HEK293 (cell line): ENCODE measurements at regions not wholly inside any gene's neighbourhood (a gene's known extent, or its start where the extent isn't known, plus 50 kb on each side); places are given as distances from the start of the nearest gene placed in this dataset.

Experiments used
- CTCF ChIA-PET: fragments of 350-600 bp; formaldehyde crosslinking; extraction: SDS; loops from one replicate; lab custom pipeline; 2021; ENCODE audit warnings: antibody characterized with exemption; lab: Yijun Ruan, JAX
- POLR2A ChIA-PET: fragments of 300-600 bp; formaldehyde crosslinking; extraction: SDS; loops from one replicate; lab custom pipeline; 2020; ENCODE audit warnings: antibody characterized with exemption, inconsistent platforms; lab: Yijun Ruan, JAX
- H3K27ac ChIP-seq: fragments of 200-500 bp; sonication (Bioruptor generic); 2 replicates; pipeline ENCODE4 v1.5.1; 2014; ENCODE audit warnings: low read depth, low read length, control low read depth, inconsistent platforms; ENCODE audit errors: extremely low read depth
- H3K36me3 ChIP-seq, 2 experiments: fragments of 200-500 bp in 1 of 2; sonication (Bioruptor generic) in 1 of 2; 1 replicate in 1 of 2; 2 replicates in 1 of 2; pipeline ENCODE4 v1.5.1; 2014 to 2017; ENCODE audit warnings: inconsistent platforms in 2 of 2, low read length in 2 of 2; ENCODE audit not compliant: control insufficient read depth in 2 of 2, insufficient read depth in 1 of 2
- H3K4me1 ChIP-seq: fragments of 200-500 bp; sonication (Bioruptor generic); 2 replicates; pipeline ENCODE4 v1.5.1; 2014; ENCODE audit warnings: mild to moderate bottlenecking, low read length, inconsistent platforms; ENCODE audit not compliant: control insufficient read depth, insufficient read depth
- H3K4me3 ChIP-seq: 2 replicates; pipeline ENCODE4 v1.5.1; 2011; ENCODE audit warnings: low read depth, mild to moderate bottlenecking, control low read depth, low read length, moderate library complexity
- H3K9me3 ChIP-seq: fragments of 200-500 bp; sonication (Bioruptor generic); 2 replicates; pipeline ENCODE4 v1.5.1; 2014; ENCODE audit warnings: low read depth, low read length, inconsistent platforms; ENCODE audit not compliant: control insufficient read depth, insufficient read depth
- GLI2 ChIP-seq: fragments of 450-650 bp; formaldehyde crosslinking; IDR thresholded peaks from 2 replicates; pipeline ENCODE4; 2017; ENCODE audit warnings: missing biosample characterization, missing genetic modification characterization, low read depth, borderline replicate concordance
- GLIS1 ChIP-seq: fragments of 450-650 bp; formaldehyde crosslinking; IDR thresholded peaks from 2 replicates; pipeline ENCODE4 v1.5.1; 2016; ENCODE audit warnings: missing biosample characterization, missing genetic modification characterization
- GLIS2 ChIP-seq: fragments of 450-650 bp; formaldehyde crosslinking; IDR thresholded peaks from 2 replicates; pipeline ENCODE4 v1.5.1; 2016; ENCODE audit warnings: missing biosample characterization, missing genetic modification characterization
- HOXD13 ChIP-seq: sonication (generic); formaldehyde crosslinking; IDR thresholded peaks from 2 replicates; pipeline ENCODE4 v1.8.0; 2022; ENCODE audit warnings: missing genetic modification reagents, borderline replicate concordance
- KLF7 ChIP-seq: fragments of 450-650 bp; formaldehyde crosslinking; IDR thresholded peaks from 2 replicates; pipeline ENCODE4 v1.5.1; 2016; ENCODE audit warnings: missing biosample characterization, missing genetic modification characterization, borderline replicate concordance
- OVOL3 ChIP-seq: fragments of 450-650 bp; formaldehyde crosslinking; IDR thresholded peaks from 2 replicates; pipeline ENCODE4 v1.5.1; 2016; ENCODE audit warnings: missing biosample characterization, missing genetic modification characterization
- ZBTB48 ChIP-seq: fragments of 450-650 bp; formaldehyde crosslinking; IDR thresholded peaks from 2 replicates; pipeline ENCODE4 v1.5.1; 2016; ENCODE audit warnings: missing biosample characterization, missing genetic modification characterization
- ZNF114 ChIP-seq: fragments of 450-650 bp; formaldehyde crosslinking; IDR thresholded peaks from 2 replicates; pipeline ENCODE4 v1.5.0; 2017; ENCODE audit warnings: missing biosample characterization, missing genetic modification characterization
- ZNF2 ChIP-seq: fragments of 450-650 bp; formaldehyde crosslinking; IDR thresholded peaks from 2 replicates; pipeline ENCODE4 v1.5.1; 2016; ENCODE audit warnings: missing biosample characterization, missing genetic modification characterization
- ZNF214 ChIP-seq: fragments of 450-650 bp; formaldehyde crosslinking; IDR thresholded peaks from 2 replicates; pipeline ENCODE4 v1.5.1; 2017; ENCODE audit warnings: missing biosample characterization, mild to moderate bottlenecking, missing genetic modification characterization, borderline replicate concordance
- ZNF274 ChIP-seq, 2 experiments: fragments of 200-500 bp in 1 of 2; fragments of 450-650 bp in 1 of 2; sonication (Bioruptor generic) in 1 of 2; formaldehyde crosslinking in 1 of 2; IDR thresholded peaks; 2 replicates each; pipeline versions ENCODE4 v1.5.1 to v1.6.1; 2014 to 2016; ENCODE audit warnings: borderline replicate concordance in 1 of 2, inconsistent platforms in 1 of 2, low read length in 1 of 2, missing biosample characterization in 1 of 2, missing genetic modification characterization in 1 of 2
- ZNF350 ChIP-seq: fragments of 450-650 bp; formaldehyde crosslinking; IDR thresholded peaks from 2 replicates; pipeline ENCODE4 v1.5.0; 2017; ENCODE audit warnings: missing biosample characterization, mild to moderate bottlenecking, missing genetic modification characterization
- ZNF366 ChIP-seq: fragments of 450-650 bp; formaldehyde crosslinking; conservative IDR thresholded peaks from 2 replicates; pipeline ENCODE4 v1.5.1; 2016; ENCODE audit warnings: missing biosample characterization, missing genetic modification characterization
- ZNF501 ChIP-seq: fragments of 450-650 bp; formaldehyde crosslinking; IDR thresholded peaks from 2 replicates; pipeline ENCODE4 v1.5.1; 2016; ENCODE audit warnings: missing biosample characterization, missing genetic modification characterization
- ZNF518A ChIP-seq: fragments of 450-650 bp; formaldehyde crosslinking; conservative IDR thresholded peaks from 2 replicates; pipeline ENCODE4 v1.5.1; 2016; ENCODE audit warnings: low read depth, missing biosample characterization, missing genetic modification characterization
- ZNF521 ChIP-seq: fragments of 450-650 bp; formaldehyde crosslinking; IDR thresholded peaks from 2 replicates; pipeline ENCODE4 v1.5.1; 2017; ENCODE audit warnings: missing biosample characterization, mild to moderate bottlenecking, missing genetic modification characterization
- ZNF544 ChIP-seq: fragments of 450-650 bp; formaldehyde crosslinking; IDR thresholded peaks from 2 replicates; pipeline ENCODE4 v1.5.0; 2017; ENCODE audit warnings: missing biosample characterization, missing genetic modification characterization
- ZNF596 ChIP-seq: fragments of 450-650 bp; IDR thresholded peaks from 2 replicates; pipeline ENCODE4 v1.5.0; 2018; ENCODE audit warnings: missing biosample characterization, mild to moderate bottlenecking, missing genetic modification characterization, moderate library complexity
- ZNF623 ChIP-seq: fragments of 450-650 bp; formaldehyde crosslinking; IDR thresholded peaks from 2 replicates; pipeline ENCODE4 v1.5.1; 2016; ENCODE audit warnings: missing biosample characterization, missing genetic modification characterization
- ZNF660 ChIP-seq: fragments of 450-650 bp; IDR thresholded peaks from 2 replicates; pipeline ENCODE4 v1.5.1; 2018; ENCODE audit warnings: missing biosample characterization, mild to moderate bottlenecking, missing genetic modification characterization
- ZNF76 ChIP-seq: fragments of 450-650 bp; formaldehyde crosslinking; IDR thresholded peaks from 2 replicates; pipeline ENCODE4; 2016; ENCODE audit warnings: low read depth, missing biosample characterization, missing genetic modification characterization, borderline replicate concordance
- ZNF768 ChIP-seq: fragments of 450-650 bp; formaldehyde crosslinking; IDR thresholded peaks from 2 replicates; pipeline ENCODE4 v1.5.1; 2018; ENCODE audit warnings: missing biosample characterization, mild to moderate bottlenecking, missing genetic modification characterization
- TF ChIP-seq, protein P1 (sequence below): fragments of 450-650 bp; formaldehyde crosslinking; conservative IDR thresholded peaks from 2 replicates; pipeline ENCODE4 v1.5.1; 2016; ENCODE audit warnings: low read depth, missing biosample characterization, missing genetic modification characterization
- TF ChIP-seq, protein P2 (sequence below): fragments of 450-650 bp; formaldehyde crosslinking; IDR thresholded peaks from 2 replicates; pipeline ENCODE4 v1.5.1; 2017; ENCODE audit warnings: missing biosample characterization, missing genetic modification characterization

GRCh38 chr5:56470007-56470406 lies 236.9 kb upstream of the ANKRD55 start:
- H3K27ac ChIP-seq, result no peak overlapping the region
- POLR2A ChIA-PET, result no interaction called here
- no peaks in the 10 kb centered on the region for H3K36me3 ChIP-seq
- no peak overlapping the region for H3K4me3 ChIP-seq
- no peaks in the 10 kb centered on the region for H3K4me1 ChIP-seq
- CTCF ChIA-PET, result no interaction called here
- H3K9me3 ChIP-seq, result no peaks in the 10 kb centered on the region
- TF ChIP-seq ZNF114 (tag by site-specific recombination), result no peak
- no peak for TF ChIP-seq ZNF518A (tag by site-specific recombination)
- TF ChIP-seq ZNF214 (tag by site-specific recombination), result no peak
- no peak for TF ChIP-seq ZNF544 (tag by site-specific recombination)
- TF ChIP-seq ZNF350, result no peak
- TF ChIP-seq ZNF76, result no peak
- TF ChIP-seq ZNF2, result no peak
- TF ChIP-seq ZBTB48 (tag by site-specific recombination), result no peak
- TF ChIP-seq ZNF768 (tag by site-specific recombination), result no peak
- no peak for TF ChIP-seq ZNF501 (tag by site-specific recombination)
- no peak for TF ChIP-seq ZNF660
- TF ChIP-seq ZNF274 (IDR thresholded peaks at IDR 0.05; ENCODE audit: low read length), result no peak
- no peak for TF ChIP-seq ZNF274 (tag by site-specific recombination; IDR thresholded peaks at IDR 0.05; ENCODE audit: borderline replicate concordance)
- TF ChIP-seq KLF7, result no peak
- no peak for TF ChIP-seq GLIS2 (tag by site-specific recombination)
- no peak for TF ChIP-seq OVOL3 (tag by site-specific recombination)
- TF ChIP-seq HOXD13, result no peak
- TF ChIP-seq, protein P1, sequence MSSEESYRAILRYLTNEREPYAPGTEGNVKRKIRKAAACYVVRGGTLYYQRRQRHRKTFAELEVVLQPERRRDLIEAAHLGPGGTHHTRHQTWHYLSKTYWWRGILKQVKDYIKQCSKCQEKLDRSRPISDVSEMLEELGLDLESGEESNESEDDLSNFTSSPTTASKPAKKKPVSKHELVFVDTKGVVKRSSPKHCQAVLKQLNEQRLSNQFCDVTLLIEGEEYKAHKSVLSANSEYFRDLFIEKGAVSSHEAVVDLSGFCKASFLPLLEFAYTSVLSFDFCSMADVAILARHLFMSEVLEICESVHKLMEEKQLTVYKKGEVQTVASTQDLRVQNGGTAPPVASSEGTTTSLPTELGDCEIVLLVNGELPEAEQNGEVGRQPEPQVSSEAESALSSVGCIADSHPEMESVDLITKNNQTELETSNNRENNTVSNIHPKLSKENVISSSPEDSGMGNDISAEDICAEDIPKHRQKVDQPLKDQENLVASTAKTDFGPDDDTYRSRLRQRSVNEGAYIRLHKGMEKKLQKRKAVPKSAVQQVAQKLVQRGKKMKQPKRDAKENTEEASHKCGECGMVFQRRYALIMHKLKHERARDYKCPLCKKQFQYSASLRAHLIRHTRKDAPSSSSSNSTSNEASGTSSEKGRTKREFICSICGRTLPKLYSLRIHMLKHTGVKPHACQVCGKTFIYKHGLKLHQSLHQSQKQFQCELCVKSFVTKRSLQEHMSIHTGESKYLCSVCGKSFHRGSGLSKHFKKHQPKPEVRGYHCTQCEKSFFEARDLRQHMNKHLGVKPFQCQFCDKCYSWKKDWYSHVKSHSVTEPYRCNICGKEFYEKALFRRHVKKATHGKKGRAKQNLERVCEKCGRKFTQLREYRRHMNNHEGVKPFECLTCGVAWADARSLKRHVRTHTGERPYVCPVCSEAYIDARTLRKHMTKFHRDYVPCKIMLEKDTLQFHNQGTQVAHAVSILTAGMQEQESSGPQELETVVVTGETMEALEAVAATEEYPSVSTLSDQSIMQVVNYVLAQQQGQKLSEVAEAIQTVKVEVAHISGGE, result no peak
- TF ChIP-seq GLIS1 (tag by site-specific recombination), result no peak
- no peak for TF ChIP-seq ZNF596

DNA sequence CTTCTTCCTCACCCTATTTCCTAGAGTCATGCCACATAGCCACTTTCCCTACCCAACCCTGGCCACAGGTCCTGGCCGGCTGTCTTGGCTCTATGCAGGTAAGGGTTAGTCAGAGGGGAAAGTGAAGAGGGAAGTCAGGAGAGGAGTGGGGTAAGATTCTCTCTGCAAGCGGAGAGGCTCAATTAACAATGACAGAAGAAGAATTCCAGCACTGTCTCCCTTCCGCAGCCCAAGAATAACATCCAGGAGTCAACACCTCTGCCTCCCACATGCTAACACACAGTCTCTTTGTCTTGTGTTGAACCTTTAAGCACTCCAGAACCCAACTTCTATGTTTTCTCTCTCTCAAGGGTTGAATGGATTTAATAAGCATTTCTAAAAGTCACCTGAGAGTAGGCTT lies 235.1 kb upstream of the ANKRD55 start:
- no peak overlapping the region for H3K27ac ChIP-seq
- POLR2A ChIA-PET, result no interaction called here
- no peaks in the 10 kb centered on the region for H3K4me1 ChIP-seq
- H3K9me3 ChIP-seq, result no peaks in the 10 kb centered on the region
- TF ChIP-seq ZNF366 (tag by site-specific recombination) (no peak), ZNF521 (tag by site-specific recombination) (no peak), ZNF623 (no peak), GLI2 (tag by site-specific recombination) (no peak)
- TF ChIP-seq, protein P2, sequence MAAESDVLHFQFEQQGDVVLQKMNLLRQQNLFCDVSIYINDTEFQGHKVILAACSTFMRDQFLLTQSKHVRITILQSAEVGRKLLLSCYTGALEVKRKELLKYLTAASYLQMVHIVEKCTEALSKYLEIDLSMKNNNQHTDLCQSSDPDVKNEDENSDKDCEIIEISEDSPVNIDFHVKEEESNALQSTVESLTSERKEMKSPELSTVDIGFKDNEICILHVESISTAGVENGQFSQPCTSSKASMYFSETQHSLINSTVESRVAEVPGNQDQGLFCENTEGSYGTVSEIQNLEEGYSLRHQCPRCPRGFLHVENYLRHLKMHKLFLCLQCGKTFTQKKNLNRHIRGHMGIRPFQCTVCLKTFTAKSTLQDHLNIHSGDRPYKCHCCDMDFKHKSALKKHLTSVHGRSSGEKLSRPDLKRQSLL (tag by site-specific recombination), result no peak
- no peaks in the 10 kb centered on the region for H3K36me3 ChIP-seq
- CTCF ChIA-PET, result interaction anchor here (0.6 to 1.2 kb wide), 2 partner anchors 8 to 346 kb away, joined by 3 to 4 read pairs; no protein-coding TSS in a partner anchor
- no peak overlapping the region for H3K4me3 ChIP-seq
